HG02973 (cell line): ENCODE measurements at regions not wholly inside any gene's neighbourhood (a gene's known extent, or its start where the extent isn't known, plus 50 kb on each side); places are given as distances from the start of the nearest gene placed in this dataset.

Experiments used
- ATAC-seq: cut with Tn5 transposase; IDR thresholded peaks from one replicate; pipeline ENCODE4 v1.9.1; 2021; ENCODE audit warnings: moderate library complexity; ENCODE audit not compliant: unreplicated experiment

GRCh38 chr5:138666226-138666742 lies 86.9 kb upstream of the CTNNA1 start:
- ATAC-seq: no peak

GRCh38 chr5:138665261-138665660 lies 88.0 kb upstream of the CTNNA1 start:
- no peak for ATAC-seq

GRCh38 chr5:138664276-138664943 lies 88.8 kb upstream of the CTNNA1 start:
- ATAC-seq: no peak

GRCh38 chr5:138663561-138663960 lies 88.4 kb upstream of the HSPA9 start:
- ATAC-seq: no peak

GRCh38 chr5:138663009-138663408 lies 87.8 kb upstream of the HSPA9 start:
- ATAC-seq: no peak

- no peak for ATAC-seq
Observed at GRCh38 chr5:138662599-138662998, 87.4 kb upstream of the HSPA9 start.

DNA sequence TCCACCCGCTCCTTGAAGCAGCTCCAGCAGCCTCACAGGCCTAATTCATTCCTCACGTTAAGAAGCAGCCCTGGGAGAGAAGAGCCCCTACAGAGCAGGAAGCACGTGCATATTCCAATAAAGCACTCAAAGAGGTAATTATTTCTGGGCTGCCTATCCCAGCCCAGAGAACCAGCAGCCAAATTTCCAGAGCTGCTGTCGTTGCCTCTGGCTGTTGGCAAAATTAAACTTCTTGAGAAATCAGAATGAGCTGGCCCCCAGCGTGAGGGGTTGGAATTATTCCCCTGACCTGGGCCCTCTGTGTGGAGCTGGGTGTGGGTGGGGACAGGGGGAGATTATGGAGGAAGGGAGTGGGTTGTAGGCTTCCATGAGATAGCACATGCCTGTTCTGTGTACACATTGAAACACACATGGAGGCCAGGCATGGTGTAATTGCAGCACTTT lies 86.8 kb upstream of the HSPA9 start:
- no peak for ATAC-seq

GRCh38 chr5:138661291-138661960 lies 86.2 kb upstream of the HSPA9 start:
- ATAC-seq: no peak

GRCh38 chr5:138660051-138660572 lies 84.9 kb upstream of the HSPA9 start:
- no peak for ATAC-seq

GRCh38 chr5:138659561-138659960 lies 84.4 kb upstream of the HSPA9 start:
- ATAC-seq: no peak

- no peak for ATAC-seq
Observed at GRCh38 chr5:138659121-138659520, 83.9 kb upstream of the HSPA9 start.

GRCh38 chr5:138658676-138659075 lies 83.5 kb upstream of the HSPA9 start:
- ATAC-seq: no peak

DNA sequence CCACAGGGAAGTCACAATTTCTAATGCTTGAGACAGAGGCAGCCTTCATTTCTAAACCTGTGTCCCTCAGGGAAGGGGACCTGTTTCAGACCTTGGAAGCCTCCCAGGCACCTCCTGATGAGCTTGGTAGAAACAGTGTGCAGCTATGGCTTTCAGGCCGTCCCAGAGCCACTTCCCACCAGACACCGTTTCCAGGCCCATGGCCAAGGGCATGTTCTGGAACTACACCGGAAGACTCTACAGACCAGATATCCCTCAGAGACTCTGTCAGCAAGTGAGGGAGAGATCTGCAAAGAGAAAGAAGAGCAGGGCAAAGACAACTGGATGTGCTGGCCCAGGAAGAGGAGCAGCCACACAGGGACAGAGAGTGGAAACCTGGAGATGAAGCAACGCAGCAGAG lies 82.2 kb upstream of the HSPA9 start:
- ATAC-seq: no peak

DNA sequence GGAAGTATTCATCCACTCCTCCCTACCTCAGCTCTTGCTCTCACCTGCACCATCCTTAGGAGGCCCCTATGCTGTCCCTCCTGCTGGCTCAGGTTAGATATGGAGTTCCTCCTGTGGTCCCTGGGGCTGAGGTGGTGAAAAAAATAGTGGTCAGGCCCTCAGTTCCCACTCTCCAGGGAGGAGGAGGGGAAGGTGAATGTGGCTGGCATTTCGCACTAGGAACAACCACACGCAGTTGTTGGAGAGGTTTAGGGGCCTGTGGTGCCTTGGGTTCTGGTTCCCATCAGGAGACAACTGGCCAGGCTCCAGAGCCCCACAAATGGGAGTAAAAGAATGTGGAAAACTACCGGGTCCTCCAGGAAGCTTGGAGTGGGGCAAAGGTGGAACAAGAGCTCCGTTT lies 81.7 kb upstream of the HSPA9 start:
- no peak for ATAC-seq

- ATAC-seq: no peak
Observed at GRCh38 chr5:138655530-138656190, 80.5 kb upstream of the HSPA9 start.

DNA sequence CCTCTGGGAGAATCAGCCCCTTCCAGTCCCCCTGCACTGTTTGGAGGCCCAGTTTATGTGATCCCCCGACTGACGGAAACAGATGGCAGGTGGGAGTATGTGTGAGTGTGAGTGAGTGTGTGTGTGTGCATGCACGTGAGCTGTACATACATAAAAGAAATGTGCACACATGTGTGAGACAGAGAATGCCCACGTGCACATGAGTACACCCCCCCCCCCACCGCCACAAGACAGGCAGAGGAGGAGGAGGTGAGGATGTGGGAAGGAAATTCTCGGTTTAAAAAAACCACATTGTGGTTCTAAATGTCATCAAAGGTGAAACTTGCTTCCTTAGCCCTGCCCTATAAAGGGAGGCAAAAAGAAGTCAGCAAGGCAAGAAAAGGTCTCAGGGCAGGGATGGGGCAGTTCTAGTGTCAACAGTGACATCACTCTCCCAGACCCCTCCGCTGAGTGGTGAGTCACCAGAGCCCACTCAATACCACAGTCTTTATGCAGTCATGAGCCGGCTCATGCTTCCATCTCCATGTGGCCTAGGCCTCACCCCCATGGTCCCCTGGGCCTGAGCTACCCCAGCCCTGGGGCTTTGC lies 79.2 kb upstream of the HSPA9 start:
- ATAC-seq: peak; percentile 41

DNA sequence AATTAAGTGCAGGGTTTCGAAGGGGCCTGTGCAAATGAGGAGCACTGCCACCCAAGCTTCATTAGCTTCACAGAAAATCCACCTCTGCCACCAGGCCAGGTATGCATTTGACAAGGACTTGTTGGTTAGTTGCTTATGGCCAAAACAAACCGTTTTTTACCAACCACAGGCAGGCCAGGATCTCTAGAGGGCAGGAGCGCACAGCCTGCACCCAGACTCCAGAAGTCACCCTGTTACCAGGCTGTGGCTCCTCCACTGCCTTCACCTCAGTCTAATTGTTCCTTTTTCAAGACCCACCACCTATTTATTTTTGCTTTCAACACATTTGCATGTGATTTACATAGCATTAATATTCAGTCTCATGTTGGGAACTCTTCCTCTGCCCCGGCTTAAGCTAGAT lies 78.3 kb upstream of the HSPA9 start:
- ATAC-seq: no peak

DNA sequence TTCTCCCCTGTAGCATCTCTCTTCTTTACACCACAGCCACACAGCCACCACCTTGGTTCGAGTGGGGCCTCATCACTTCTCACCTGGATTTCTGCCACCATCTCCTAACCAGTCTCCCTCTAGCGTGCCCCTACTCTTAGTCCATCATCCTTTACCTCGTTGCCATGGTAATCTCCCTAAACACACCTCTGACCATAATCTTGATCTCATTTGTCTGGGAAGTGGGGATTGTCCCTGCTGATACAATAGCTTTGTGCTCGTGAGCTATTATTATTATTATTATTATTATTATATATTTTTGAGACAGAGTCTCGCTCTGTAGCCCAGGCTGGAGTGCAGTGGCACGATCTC lies 76.5 kb upstream of the HSPA9 start:
- ATAC-seq: no peak

GRCh38 chr5:138651058-138651766 lies 76.0 kb upstream of the HSPA9 start:
- ATAC-seq: no peak

DNA sequence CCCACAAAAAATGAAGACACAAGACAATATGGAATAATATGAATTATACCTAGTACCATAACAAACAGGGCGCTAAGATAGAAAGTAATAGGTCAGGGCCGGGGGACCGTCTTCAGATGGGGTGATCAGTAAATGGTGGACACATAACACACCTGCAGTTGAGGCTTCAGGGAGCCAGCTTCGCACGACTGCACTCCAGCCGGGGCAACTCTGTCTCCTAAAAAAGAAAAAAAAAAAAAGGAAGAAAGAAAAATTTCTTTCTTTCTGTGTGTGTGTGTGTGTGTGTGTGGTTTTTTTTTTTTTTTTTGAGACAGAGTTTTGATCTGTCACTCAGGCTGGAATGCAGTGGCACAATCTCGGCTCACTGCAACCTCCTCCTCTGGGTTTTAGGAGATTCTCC lies 75.0 kb upstream of the HSPA9 start:
- no peak for ATAC-seq

GRCh38 chr5:138649775-138650174 lies 74.6 kb upstream of the HSPA9 start:
- no peak for ATAC-seq
